OCI-LY3 (cell line): ENCODE measurements at regions not wholly inside any gene's neighbourhood (a gene's known extent, or its start where the extent isn't known, plus 50 kb on each side); places are given as distances from the start of the nearest gene placed in this dataset.

Experiments
- EZH2phosphoT487 ChIP-seq: fragments of 200-600 bp; shearing (Covaris generic); IDR thresholded peaks from 2 replicates; pipeline ENCODE4 v1.6.1; 2018; ENCODE audit warnings: antibody characterized with exemption, mixed run types, low read depth
- TF ChIP-seq, protein P1 (sequence below): fragments of 200-600, 300-600 bp; sonication (generic); IDR thresholded peaks from 2 replicates; pipeline ENCODE4 v1.5.1; 2014; ENCODE audit warnings: antibody characterized with exemption, low read length, low read depth

DNA sequence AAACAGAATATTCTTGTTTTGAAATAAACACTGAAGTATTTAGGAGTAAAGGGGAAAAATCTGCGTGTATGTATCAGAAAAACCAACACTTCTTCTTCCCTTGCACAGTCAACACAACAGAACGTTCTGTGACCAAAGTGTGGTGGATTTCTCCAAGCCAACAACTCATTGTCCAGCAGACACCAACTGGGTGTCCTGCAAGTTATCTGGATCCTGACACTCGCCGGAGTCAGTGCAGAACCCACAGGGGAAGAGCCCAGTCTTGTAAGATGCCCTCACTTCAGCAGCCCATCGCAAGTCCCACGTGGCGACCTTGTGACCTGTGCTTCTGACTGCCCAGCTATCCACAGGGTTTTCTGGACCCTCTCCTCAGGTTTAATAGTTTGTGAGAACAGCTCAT lies 630.7 kb upstream of the ZFP42 start:
- TF ChIP-seq, protein P1, sequence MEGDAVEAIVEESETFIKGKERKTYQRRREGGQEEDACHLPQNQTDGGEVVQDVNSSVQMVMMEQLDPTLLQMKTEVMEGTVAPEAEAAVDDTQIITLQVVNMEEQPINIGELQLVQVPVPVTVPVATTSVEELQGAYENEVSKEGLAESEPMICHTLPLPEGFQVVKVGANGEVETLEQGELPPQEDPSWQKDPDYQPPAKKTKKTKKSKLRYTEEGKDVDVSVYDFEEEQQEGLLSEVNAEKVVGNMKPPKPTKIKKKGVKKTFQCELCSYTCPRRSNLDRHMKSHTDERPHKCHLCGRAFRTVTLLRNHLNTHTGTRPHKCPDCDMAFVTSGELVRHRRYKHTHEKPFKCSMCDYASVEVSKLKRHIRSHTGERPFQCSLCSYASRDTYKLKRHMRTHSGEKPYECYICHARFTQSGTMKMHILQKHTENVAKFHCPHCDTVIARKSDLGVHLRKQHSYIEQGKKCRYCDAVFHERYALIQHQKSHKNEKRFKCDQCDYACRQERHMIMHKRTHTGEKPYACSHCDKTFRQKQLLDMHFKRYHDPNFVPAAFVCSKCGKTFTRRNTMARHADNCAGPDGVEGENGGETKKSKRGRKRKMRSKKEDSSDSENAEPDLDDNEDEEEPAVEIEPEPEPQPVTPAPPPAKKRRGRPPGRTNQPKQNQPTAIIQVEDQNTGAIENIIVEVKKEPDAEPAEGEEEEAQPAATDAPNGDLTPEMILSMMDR, result no peak
- no peak for TF ChIP-seq EZH2phosphoT487
